Right lobe of liver (tissue), 6 donors: ENCODE measurements at regions not wholly inside any gene's neighbourhood (a gene's known extent, or its start where the extent isn't known, plus 50 kb on each side); places are given as distances from the start of the nearest gene placed in this dataset.

Source experiments
- ATAC-seq, 4 donors: fragments of 200-7000 bp; cut with Tn5 transposase; one replicate each; pipeline ENCODE4 v1.9.1; 2020; ENCODE audit warnings: mild to moderate bottlenecking in 4 of 4, moderate library complexity in 4 of 4
- DNase-seq, 3 donors: peaks; one replicate each; pipeline ENCODE4 v3.0.0-alpha.2; 2020
- H3K27ac ChIP-seq, 3 donors: fragments of 200-600 bp; one replicate each; pipeline ENCODE4 v1.8.0; 2022
- H3K27me3 ChIP-seq, 2 donors: fragments of 200-600 bp; one replicate each; pipeline ENCODE4 v1.8.0; 2022
- H3K36me3 ChIP-seq, 4 donors: fragments of 200-600 bp; sonication (generic) in 1 of 4; one replicate each; pipeline versions ENCODE4 v1.5.1 to v1.8.0; 2017 to 2022; ENCODE audit warnings: control low read depth in 1 of 4
- H3K4me1 ChIP-seq, 4 donors: fragments of 200-600 bp; sonication (generic) in 1 of 4; one replicate each; pipeline versions ENCODE4 v1.5.1 to v1.8.0; 2017 to 2022; ENCODE audit warnings: control low read depth in 1 of 4
- H3K4me3 ChIP-seq, 3 donors: fragments of 200-600 bp; one replicate each; pipeline ENCODE4 v1.8.0; 2022
- H3K9me3 ChIP-seq, 4 donors: fragments of 200-600 bp; sonication (generic) in 1 of 4; one replicate each; pipeline versions ENCODE4 v1.5.1 to v1.8.0; 2017 to 2022; ENCODE audit warnings: control low read depth in 1 of 4
- POLR2A ChIP-seq: fragments of 450-650 bp; IDR thresholded peaks from one replicate; pipeline ENCODE4 v1.6.1; 2017; ENCODE audit warnings: antibody characterized with exemption, mild to moderate bottlenecking
- WGBS: methylation state at CpG from one replicate; pipeline ENCODE4 v1.1.6; 2018; ENCODE audit warnings: low coverage, low lambda C conversion rate; ENCODE audit not compliant: insufficient coverage; ENCODE audit errors: missing lambda C conversion rate; 5-methylcytosine and 5-hydroxymethylcytosine counted together
- intact Hi-C, 2 donors: fragments of 100-400 bp; cut with DNase I; formaldehyde crosslinking; loops; one replicate each; pipeline versions ENCODE4 v1.11.2 to v1.14.1; 2022
- TF ChIP-seq, protein P1 (sequence below), 4 donors: fragments of 200-600 bp in 3 of 4; fragments of 450-650 bp in 1 of 4; IDR thresholded peaks; one replicate each; pipeline versions ENCODE4 v1.5.1 to v1.8.0; 2016 to 2022; ENCODE audit warnings: antibody characterized with exemption in 4 of 4, mild to moderate bottlenecking in 2 of 4
- donor health status: DM: no; HTN: yes; CAD: no.
- donor health status: DM: no; HTN: no; CAD: no.
- donor health status: DM: no; HTN: no; CAD: no.
- donor health status: DM: no; HTN: yes; CAD: no.
- donor health status: DM: no; HTN: yes; CAD: no.

DNA sequence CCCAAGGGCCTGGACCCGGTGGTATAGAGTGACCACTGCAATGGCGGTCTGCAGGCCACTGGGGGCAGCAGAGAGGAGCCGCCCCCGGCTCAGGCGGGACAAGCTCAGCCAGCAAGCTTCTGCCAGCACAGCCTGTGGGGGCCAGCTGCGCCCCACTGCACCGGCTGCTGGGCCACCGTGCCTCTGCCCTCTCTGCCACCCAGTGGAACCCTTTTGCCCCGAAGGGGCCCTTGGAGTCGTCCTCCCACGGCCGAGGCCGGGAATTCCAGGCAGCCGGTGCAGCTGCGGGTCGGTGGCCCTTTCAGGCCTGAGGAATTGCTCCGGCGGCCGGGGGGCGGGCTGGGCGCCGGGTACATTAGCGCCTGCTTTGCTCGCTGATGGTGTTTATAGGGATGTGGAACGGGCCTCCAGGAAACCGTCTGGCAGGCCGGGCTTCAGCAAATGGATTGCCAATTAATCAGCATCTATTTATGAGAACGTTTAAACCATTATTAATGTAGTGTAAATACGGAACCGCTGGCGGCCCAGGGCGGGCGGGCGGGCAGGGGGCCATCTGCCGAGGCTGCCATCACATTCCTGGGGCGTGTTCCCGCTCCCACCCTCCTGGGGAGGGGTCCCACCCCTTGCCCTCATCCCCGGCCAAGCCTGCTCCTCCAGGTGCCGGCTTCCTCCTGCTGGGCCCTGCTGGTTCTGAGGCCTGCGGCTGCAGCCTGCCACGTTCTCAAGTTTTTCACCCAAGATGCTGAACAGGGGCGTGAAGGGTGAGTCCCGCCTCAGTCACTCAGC lies 127.4 kb downstream of the BARX1 start:
- peaks cover 0 to 9% (median 0%) of the 10 kb centered on the region in 4 donors for H3K4me1 ChIP-seq
- TF ChIP-seq POLR2A = no peak
- TF ChIP-seq, protein P1, sequence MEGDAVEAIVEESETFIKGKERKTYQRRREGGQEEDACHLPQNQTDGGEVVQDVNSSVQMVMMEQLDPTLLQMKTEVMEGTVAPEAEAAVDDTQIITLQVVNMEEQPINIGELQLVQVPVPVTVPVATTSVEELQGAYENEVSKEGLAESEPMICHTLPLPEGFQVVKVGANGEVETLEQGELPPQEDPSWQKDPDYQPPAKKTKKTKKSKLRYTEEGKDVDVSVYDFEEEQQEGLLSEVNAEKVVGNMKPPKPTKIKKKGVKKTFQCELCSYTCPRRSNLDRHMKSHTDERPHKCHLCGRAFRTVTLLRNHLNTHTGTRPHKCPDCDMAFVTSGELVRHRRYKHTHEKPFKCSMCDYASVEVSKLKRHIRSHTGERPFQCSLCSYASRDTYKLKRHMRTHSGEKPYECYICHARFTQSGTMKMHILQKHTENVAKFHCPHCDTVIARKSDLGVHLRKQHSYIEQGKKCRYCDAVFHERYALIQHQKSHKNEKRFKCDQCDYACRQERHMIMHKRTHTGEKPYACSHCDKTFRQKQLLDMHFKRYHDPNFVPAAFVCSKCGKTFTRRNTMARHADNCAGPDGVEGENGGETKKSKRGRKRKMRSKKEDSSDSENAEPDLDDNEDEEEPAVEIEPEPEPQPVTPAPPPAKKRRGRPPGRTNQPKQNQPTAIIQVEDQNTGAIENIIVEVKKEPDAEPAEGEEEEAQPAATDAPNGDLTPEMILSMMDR (IDR thresholded peaks at IDR 0.05) = peak; percentile 57 to 88 (median 83)
- DNase-seq (peak in 2 of 3 donors; percentile 55 to 63), ATAC-seq (peak; percentile 89 to 98 (median 96))
- peaks cover 0 to 5% of the 10 kb centered on the region in 2 donors for H3K27me3 ChIP-seq
- WGBS = 0% methylated on average over 3 of the region's 43 CpGs
- intact Hi-C loops = loop anchor here in 1 of 2 donors (5.0 to 10.0 kb wide), 2 partner anchors 77 to 135 kb away; no protein-coding TSS in a partner anchor
- peak overlapping the region; percentile 6 to 33 (median 24) for H3K4me3 ChIP-seq
- no peaks in the 10 kb centered on the region for H3K9me3 ChIP-seq
- H3K36me3 ChIP-seq = no peaks in the 10 kb centered on the region
- no peak overlapping the region for H3K27ac ChIP-seq

DNA sequence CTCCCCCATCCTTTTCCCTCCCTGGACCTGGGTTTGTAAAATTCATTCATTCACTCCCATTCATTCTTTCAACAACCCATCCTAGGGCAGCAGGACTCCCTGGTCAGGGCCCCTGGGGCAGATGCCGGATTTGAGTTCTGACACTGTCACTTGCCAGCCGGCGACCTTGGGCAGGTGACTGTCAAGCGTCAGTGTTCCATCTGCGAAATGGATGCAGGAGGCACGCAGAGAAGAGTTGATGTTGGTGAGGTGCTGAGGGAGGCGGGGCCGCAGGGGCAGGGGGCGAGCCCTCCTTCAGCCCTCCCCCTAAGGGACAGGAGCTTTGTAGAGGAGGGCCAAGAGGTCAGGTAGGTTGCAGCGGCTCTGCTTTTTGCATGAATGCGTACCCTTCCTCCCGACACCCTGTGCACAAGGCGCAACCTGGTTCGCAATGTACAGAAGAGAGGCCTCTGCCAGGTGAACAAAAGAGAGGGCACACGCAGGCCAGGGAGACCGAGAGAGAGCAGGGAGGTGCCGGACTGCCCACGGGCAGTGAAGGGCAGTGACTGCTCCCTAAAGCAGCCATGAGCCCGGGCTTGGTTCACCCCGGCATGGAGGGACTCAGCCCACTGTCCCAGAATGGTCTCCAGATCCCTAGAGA lies 128.1 kb downstream of the BARX1 start:
- Histone ChIP-seq H3K4me1 (peaks cover 0 to 9% (median 0%) of the 10 kb centered on the region in 4 donors), H3K4me3 (no peak overlapping the region), H3K27ac (no peak overlapping the region), H3K36me3 (no peaks in the 10 kb centered on the region), H3K9me3 (no peaks in the 10 kb centered on the region), H3K27me3 (peaks cover 0 to 5% of the 10 kb centered on the region in 2 donors)
- intact Hi-C loops = loop anchor here in 1 of 2 donors (5.0 to 10.0 kb wide), 2 partner anchors 78 to 135 kb away; no protein-coding TSS in a partner anchor
- TF ChIP-seq POLR2A = no peak
- TF ChIP-seq, protein P1 (IDR thresholded peaks at IDR 0.05) = no peak
- WGBS = 50% methylated on average over 2 of the region's 20 CpGs
- DNase-seq = peak in 1 of 3 donors; percentile 38
- peak in 2 of 4 donors; percentile 12 to 31 for ATAC-seq

DNA sequence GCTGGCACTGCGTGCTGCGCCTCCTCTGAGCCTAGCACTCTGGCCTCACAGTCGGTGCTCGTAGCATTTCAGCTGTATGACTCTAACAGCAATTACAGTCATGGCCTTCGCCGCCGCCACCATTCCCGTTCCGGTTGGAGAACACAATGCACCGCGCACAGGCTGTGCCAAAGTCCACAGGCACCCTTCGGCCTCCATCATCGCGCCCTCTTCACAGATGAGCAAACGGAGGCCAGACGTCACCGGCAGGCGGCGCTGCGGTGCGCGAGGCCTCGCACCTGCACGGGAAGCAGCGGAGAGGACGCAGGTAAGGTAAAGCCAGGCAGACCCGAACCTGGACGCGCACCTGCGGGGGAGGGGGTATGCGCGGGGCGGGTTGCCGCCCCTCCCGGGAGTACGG lies 128.9 kb downstream of the BARX1 start:
- Histone ChIP-seq H3K27ac (no peak overlapping the region), H3K27me3 (peaks cover 0 to 5% of the 10 kb centered on the region in 2 donors), H3K36me3 (no peaks in the 10 kb centered on the region), H3K4me3 (no peak overlapping the region), H3K4me1 (peaks cover 0 to 9% (median 0%) of the 10 kb centered on the region in 4 donors), H3K9me3 (no peaks in the 10 kb centered on the region)
- intact Hi-C loops = loop anchor here in 1 of 2 donors (5.0 to 10.0 kb wide), 2 partner anchors 79 to 136 kb away; no protein-coding TSS in a partner anchor
- TF ChIP-seq POLR2A = no peak
- TF ChIP-seq, protein P1 (IDR thresholded peaks at IDR 0.05) = peak in 3 of 4 donors; percentile 17 to 38 (median 27)
- ATAC-seq (no peak), DNase-seq (peak in 1 of 3 donors; percentile 43)
- WGBS = 5% methylated on average over 4 of the region's 36 CpGs

DNA sequence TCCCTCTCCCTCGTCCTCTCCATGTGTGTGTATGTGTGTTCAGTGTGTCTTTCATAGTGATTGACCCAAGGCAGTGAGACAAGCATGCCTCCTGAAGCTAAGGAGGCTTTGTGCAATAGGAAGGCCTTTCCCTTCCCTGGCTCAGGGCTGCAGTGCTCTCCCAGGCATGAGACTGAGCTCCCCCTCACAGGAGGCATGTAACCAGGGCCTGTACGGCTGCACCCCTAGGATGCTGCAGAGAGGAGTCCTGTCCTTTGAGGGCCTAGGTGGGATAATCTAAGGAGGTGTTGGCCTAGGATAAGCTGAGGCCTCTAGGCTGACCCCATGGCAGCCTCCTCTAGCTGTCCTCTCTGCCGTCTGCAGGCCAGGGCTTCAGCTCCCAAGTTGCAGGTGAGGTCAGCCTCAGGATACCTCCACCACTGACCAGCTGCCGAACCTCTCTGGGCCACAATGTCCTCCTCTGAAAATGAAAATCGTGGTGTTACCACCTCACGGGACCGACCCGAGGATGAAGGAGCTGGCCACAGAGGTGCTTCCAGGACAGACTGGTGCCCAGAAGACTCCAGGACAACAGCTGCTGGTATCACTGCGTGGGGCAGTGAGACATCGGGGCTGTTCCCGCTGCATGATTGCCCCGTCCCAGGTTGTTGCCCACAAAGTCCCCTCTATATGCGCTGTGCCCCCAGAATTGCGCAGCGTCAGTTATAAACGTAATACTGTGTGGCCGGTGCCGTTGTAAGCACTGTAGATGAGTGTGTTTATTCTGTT lies 129.6 kb downstream of the BARX1 start:
- no peak for TF ChIP-seq POLR2A
- TF ChIP-seq, protein P1 (IDR thresholded peaks at IDR 0.05) = no peak
- H3K27me3 ChIP-seq = peaks cover 0 to 5% of the 10 kb centered on the region in 2 donors
- no peak overlapping the region for H3K4me3 ChIP-seq
- WGBS = 58% methylated on average over 2 of the region's 18 CpGs
- no peak for ATAC-seq
- DNase-seq = peak in 1 of 3 donors; percentile 38
- no peaks in the 10 kb centered on the region for H3K36me3 ChIP-seq
- no peak overlapping the region for H3K27ac ChIP-seq
- intact Hi-C loops = loop anchor here in 1 of 2 donors (5.0 to 10.0 kb wide), 2 partner anchors 79 to 137 kb away; no protein-coding TSS in a partner anchor
- H3K4me1 ChIP-seq = peaks cover 0 to 9% (median 0%) of the 10 kb centered on the region in 4 donors
- H3K9me3 ChIP-seq = no peaks in the 10 kb centered on the region
